CD4-positive, alpha-beta T cell (primary cell): ENCODE measurements at regions not wholly inside any gene's neighbourhood (a gene's known extent, or its start where the extent isn't known, plus 50 kb on each side); places are given as distances from the start of the nearest gene placed in this dataset.

ENCODE experiments used
- ATAC-seq: fragments of 200-7000 bp; cut with Tn5 transposase; one replicate; pipeline ENCODE4 v1.10.0; 2022; ENCODE audit warnings: mild to moderate bottlenecking; ENCODE audit not compliant: poor library complexity
- CTCF ChIA-PET: fragments of 350-600 bp; sonication (Branson Sonifier 250); formaldehyde crosslinking; loops from one replicate; lab custom pipeline; 2021; ENCODE audit warnings: antibody characterized with exemption, inconsistent platforms; lab: Charles Lee
- POLR2A ChIA-PET: fragments of 350-600 bp; sonication (Branson Sonifier 250); formaldehyde crosslinking; loops from one replicate; lab custom pipeline; 2021; ENCODE audit warnings: antibody characterized with exemption, inconsistent platforms; lab: Charles Lee
- DNase-seq, 14 experiments: peaks; one replicate each; pipeline ENCODE4 v3.0.0-alpha.2; 2013 to 2020; ENCODE audit warnings: mixed read lengths in 2 of 14
- H3K27ac ChIP-seq, 2 donors: one replicate each; pipeline versions ENCODE4 v1.5.1 to v1.7.0; 2013; ENCODE audit warnings: low read length in 2 of 2, low read depth in 1 of 2, mild to moderate bottlenecking in 1 of 2
- H3K27me3 ChIP-seq, 2 experiments: 1 replicate in 1 of 2; 2 replicates in 1 of 2; pipeline versions ENCODE4 v1.6.1 to v1.7.0; 2013; ENCODE audit warnings: low read length in 2 of 2, control low read depth in 1 of 2, mild to moderate bottlenecking in 1 of 2, moderate library complexity in 1 of 2; ENCODE audit not compliant: insufficient read depth in 2 of 2, control insufficient read depth in 1 of 2
- H3K36me3 ChIP-seq: one replicate; pipeline ENCODE4 v1.6.1; 2013; ENCODE audit warnings: low read length, control low read depth; ENCODE audit not compliant: insufficient read depth
- H3K4me1 ChIP-seq: one replicate; pipeline ENCODE4 v1.6.1; 2013; ENCODE audit warnings: low read length, control low read depth; ENCODE audit not compliant: insufficient read depth
- H3K4me3 ChIP-seq: one replicate; pipeline ENCODE4 v1.5.1; 2013; ENCODE audit warnings: mild to moderate bottlenecking, low read length, moderate library complexity
- H3K9me3 ChIP-seq, 2 experiments: 1 replicate in 1 of 2; 2 replicates in 1 of 2; pipeline versions ENCODE4 v1.6.1 to v1.7.0; 2013; ENCODE audit warnings: low read length in 2 of 2, mild to moderate bottlenecking in 2 of 2, control low read depth in 1 of 2, moderate library complexity in 1 of 2; ENCODE audit not compliant: control insufficient read depth in 1 of 2, insufficient read depth in 1 of 2
- H3K27ac Mint-ChIP-seq: one replicate; pipeline ENCODE4 v1.8.0; 2020; ENCODE audit warnings: mixed read lengths
- H3K27me3 Mint-ChIP-seq: one replicate; pipeline ENCODE4 v1.8.0; 2021; ENCODE audit warnings: mixed read lengths
- H3K36me3 Mint-ChIP-seq: one replicate; pipeline ENCODE4 v1.8.0; 2021; ENCODE audit warnings: low read depth, mixed read lengths
- H3K4me1 Mint-ChIP-seq: one replicate; pipeline ENCODE4 v1.8.0; 2021; ENCODE audit warnings: low read depth, mixed read lengths
- H3K4me3 Mint-ChIP-seq: one replicate; pipeline ENCODE4 v1.8.0; 2020; ENCODE audit warnings: mild to moderate bottlenecking, mixed read lengths
- H3K9me3 Mint-ChIP-seq: one replicate; pipeline ENCODE4 v1.8.0; 2020; ENCODE audit warnings: mixed read lengths
- CTCF ChIP-seq: fragments of 200-600 bp; IDR thresholded peaks from one replicate; pipeline ENCODE4 v1.8.0; 2022; ENCODE audit warnings: antibody characterized with exemption, mild to moderate bottlenecking
- intact Hi-C, 2 experiments: fragments of 100-400 bp; cut with DNase I in 1 of 2; cut with micrococcal nuclease in 1 of 2; formaldehyde crosslinking; loops; one replicate each; pipeline versions ENCODE4 v1.15.1 to v1.9.0; 2023 to 2025; cut with DNase I, micrococcal nuclease

- H3K36me3 ChIP-seq = no peaks in the 10 kb centered on the region
- CTCF ChIA-PET = no interaction called here
- H3K9me3 ChIP-seq = no peaks in the 10 kb centered on the region
- H3K4me3 Mint-ChIP-seq = no peak overlapping the region
- no peak overlapping the region for H3K27ac Mint-ChIP-seq
- H3K27me3 Mint-ChIP-seq = peaks cover 23% of the 10 kb centered on the region
- no peaks in the 10 kb centered on the region for H3K4me1 Mint-ChIP-seq
- no peaks in the 10 kb centered on the region for H3K9me3 Mint-ChIP-seq
- H3K4me3 ChIP-seq = no peak overlapping the region
- H3K36me3 Mint-ChIP-seq = no peaks in the 10 kb centered on the region
- H3K27me3 ChIP-seq = no peaks in the 10 kb centered on the region
- no peak for DNase-seq
- H3K27ac ChIP-seq = no peak overlapping the region
- POLR2A ChIA-PET = no interaction called here
- H3K4me1 ChIP-seq = no peaks in the 10 kb centered on the region
- no peak for ATAC-seq
- no peak for TF ChIP-seq CTCF
- intact Hi-C loops = no loop called here
These were observed 126.1 kb upstream of the EEA1 start for GRCh38 chr12:93055221-93055620.

DNA sequence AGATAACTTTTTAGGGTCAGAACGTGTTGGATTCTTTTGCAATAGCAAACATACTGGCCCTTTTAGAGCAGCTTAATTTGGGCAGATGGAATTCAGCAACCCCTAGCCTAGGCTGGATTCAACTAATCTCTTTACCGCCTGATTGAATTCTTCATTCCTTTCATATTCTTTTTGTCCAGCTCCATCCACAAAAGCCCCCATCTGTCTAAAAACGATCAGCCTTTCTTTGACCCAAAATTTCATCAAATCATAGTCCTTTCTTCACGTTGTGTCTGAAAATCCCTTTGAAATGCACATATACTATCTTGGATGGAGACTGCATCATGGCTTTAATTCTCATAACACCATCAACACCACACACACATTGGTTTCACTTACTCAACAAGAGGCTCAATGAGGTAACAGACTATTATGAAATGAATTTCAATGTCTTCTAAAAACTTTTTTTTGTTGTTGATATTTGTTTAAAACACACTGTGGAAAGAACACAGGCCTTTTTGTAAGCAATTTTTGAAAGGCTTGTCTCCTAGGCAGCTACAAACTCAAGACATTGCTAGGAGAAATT, 128.0 kb upstream of the EEA1 start:
- no peak for ATAC-seq
- no peak for TF ChIP-seq CTCF
- Mint-ChIP-seq H3K4me3 (no peak overlapping the region), H3K36me3 (no peaks in the 10 kb centered on the region), H3K27ac (no peak overlapping the region), H3K9me3 (no peaks in the 10 kb centered on the region), H3K27me3 (peaks cover 23% of the 10 kb centered on the region), H3K4me1 (no peaks in the 10 kb centered on the region)
- no peak for DNase-seq
- Histone ChIP-seq H3K27ac (no peak overlapping the region), H3K4me1 (no peaks in the 10 kb centered on the region), H3K4me3 (no peak overlapping the region), H3K36me3 (no peaks in the 10 kb centered on the region), H3K27me3 (peaks cover 0 to 8% of the 10 kb centered on the region in 2 experiments), H3K9me3 (no peaks in the 10 kb centered on the region)
- intact Hi-C loops = no loop called here
- ChIA-PET CTCF (no interaction called here), POLR2A (no interaction called here)

GRCh38 chr12:93058280-93058679, 129.2 kb upstream of the EEA1 start:
- no peaks in the 10 kb centered on the region for H3K4me1 ChIP-seq
- H3K36me3 ChIP-seq = no peaks in the 10 kb centered on the region
- Mint-ChIP-seq H3K4me1 (no peaks in the 10 kb centered on the region), H3K27ac (no peak overlapping the region), H3K36me3 (no peaks in the 10 kb centered on the region), H3K4me3 (no peak overlapping the region), H3K27me3 (peaks cover 33% of the 10 kb centered on the region), H3K9me3 (no peaks in the 10 kb centered on the region)
- ChIA-PET POLR2A (no interaction called here), CTCF (no interaction called here)
- no peak for TF ChIP-seq CTCF
- intact Hi-C loops = no loop called here
- ATAC-seq (no peak), DNase-seq (no peak)
- H3K27me3 ChIP-seq = peaks cover 0 to 8% of the 10 kb centered on the region in 2 experiments
- no peak overlapping the region for H3K27ac ChIP-seq
- H3K4me3 ChIP-seq = no peak overlapping the region
- no peaks in the 10 kb centered on the region for H3K9me3 ChIP-seq
